CD4-positive, CD25-positive, alpha-beta regulatory T cell (primary cell): ENCODE measurements at regions not wholly inside any gene's neighbourhood (a gene's known extent, or its start where the extent isn't known, plus 50 kb on each side); places are given as distances from the start of the nearest gene placed in this dataset.
A peak's percentile ranks its signal among the peaks of the same experiment; 100 is the strongest.
"Not testable (repeated sequence)": the region's sequence is repeated elsewhere in the genome, so short reads cannot be mapped to it uniquely, and the experiment has no call there.

Experiments used
- ATAC-seq, 2 donors: fragments of 150-1000 bp; cut with Tn5 transposase; one replicate each; pipeline ENCODE4 v1.10.0; 2021; ENCODE audit warnings: low read depth in 2 of 2, moderate number of reproducible peaks in 2 of 2, moderate library complexity in 1 of 2
- DNase-seq, 3 donors: peaks; one replicate each; pipeline versions ENCODE4 v3.0.0 to v3.0.0-alpha.2; 2012 to 2022; ENCODE audit warnings: mixed read lengths in 1 of 3
- H3K27ac ChIP-seq: one replicate; pipeline ENCODE4 v1.7.0; 2013; ENCODE audit warnings: mild to moderate bottlenecking, low read length; ENCODE audit not compliant: insufficient read depth, poor library complexity, severe bottlenecking
- H3K27me3 ChIP-seq: one replicate; pipeline ENCODE4 v1.7.0; 2013; ENCODE audit warnings: low read length; ENCODE audit not compliant: control insufficient read depth, insufficient read depth
- H3K36me3 ChIP-seq: one replicate; pipeline ENCODE4 v1.7.0; 2013; ENCODE audit warnings: mild to moderate bottlenecking, low read length, moderate library complexity; ENCODE audit not compliant: control insufficient read depth, insufficient read depth
- H3K4me1 ChIP-seq: 2 replicates; pipeline ENCODE4 v1.7.0; 2013; ENCODE audit warnings: mild to moderate bottlenecking, low read length; ENCODE audit not compliant: insufficient read depth, control insufficient read depth, poor library complexity, severe bottlenecking
- H3K4me3 ChIP-seq: one replicate; pipeline ENCODE4 v1.7.0; 2013; ENCODE audit warnings: low read depth, mild to moderate bottlenecking, low read length, moderate library complexity
- H3K9me3 ChIP-seq, 2 experiments: 1 replicate in 1 of 2; 2 replicates in 1 of 2; pipeline ENCODE4 v1.7.0; 2013; ENCODE audit warnings: low read length in 2 of 2, mild to moderate bottlenecking in 1 of 2, moderate library complexity in 1 of 2; ENCODE audit not compliant: control insufficient read depth in 2 of 2
- H3K27ac Mint-ChIP-seq, 3 donors: one replicate each; pipeline ENCODE4 v1.8.0; 2020 to 2022; ENCODE audit warnings: mild to moderate bottlenecking in 3 of 3, mixed read lengths in 3 of 3, moderate library complexity in 2 of 3
- H3K27me3 Mint-ChIP-seq: one replicate; pipeline ENCODE4 v1.8.0; 2022; ENCODE audit warnings: mild to moderate bottlenecking, mixed read lengths
- H3K36me3 Mint-ChIP-seq: one replicate; pipeline ENCODE4 v1.8.0; 2020; ENCODE audit warnings: mixed read lengths
- H3K4me1 Mint-ChIP-seq, 4 donors: one replicate each; pipeline ENCODE4 v1.8.0; 2020 to 2022; ENCODE audit warnings: mixed read lengths in 4 of 4, mild to moderate bottlenecking in 1 of 4
- H3K4me3 Mint-ChIP-seq, 4 donors: one replicate each; pipeline ENCODE4 v1.8.0; 2020 to 2022; ENCODE audit warnings: mild to moderate bottlenecking in 4 of 4, mixed read lengths in 4 of 4, moderate library complexity in 3 of 4
- H3K9me3 Mint-ChIP-seq, 7 donors: one replicate each; pipeline ENCODE4 v1.8.0; 2020 to 2022; ENCODE audit warnings: mixed read lengths in 7 of 7, mild to moderate bottlenecking in 3 of 7, moderate library complexity in 2 of 7

DNA sequence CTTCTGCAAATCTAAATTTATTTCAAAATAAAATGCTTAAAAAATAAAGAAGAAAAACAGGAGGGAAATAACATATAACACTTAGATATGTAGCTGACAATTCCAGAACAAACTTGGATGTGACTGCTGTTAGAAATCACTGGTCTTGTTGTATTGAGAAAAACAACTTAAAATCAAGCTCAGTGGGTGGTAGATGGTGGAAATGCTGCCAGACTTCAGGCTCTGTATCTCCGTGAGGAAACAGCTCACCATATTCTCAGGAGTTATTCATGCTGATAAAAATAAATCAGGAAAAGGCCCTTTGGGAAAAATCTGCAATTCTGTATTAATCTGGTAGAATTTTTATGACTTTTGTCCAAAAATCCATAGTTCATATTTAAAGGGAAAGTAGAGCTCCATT is 477.6 kb downstream of the RAP2B start:
- ATAC-seq (no peak), DNase-seq (no peak)
- Histone ChIP-seq H3K4me1 (no peaks in the 10 kb centered on the region), H3K27me3 (peaks cover 3% of the 10 kb centered on the region), H3K9me3 (no peaks in the 10 kb centered on the region), H3K4me3 (no peak overlapping the region), H3K27ac (no peak overlapping the region), H3K36me3 (no peaks in the 10 kb centered on the region)
- H3K27ac Mint-ChIP-seq: no peak overlapping the region
- peaks cover 15 to 50% (median 23%) of the 10 kb centered on the region in 4 donors for H3K4me1 Mint-ChIP-seq
- H3K27me3 Mint-ChIP-seq: peaks cover 5% of the 10 kb centered on the region
- H3K4me3 Mint-ChIP-seq: no peak overlapping the region
- peaks cover 4% of the 10 kb centered on the region for H3K36me3 Mint-ChIP-seq
- peaks cover 0 to 4% (median 0%) of the 10 kb centered on the region in 7 donors for H3K9me3 Mint-ChIP-seq

DNA sequence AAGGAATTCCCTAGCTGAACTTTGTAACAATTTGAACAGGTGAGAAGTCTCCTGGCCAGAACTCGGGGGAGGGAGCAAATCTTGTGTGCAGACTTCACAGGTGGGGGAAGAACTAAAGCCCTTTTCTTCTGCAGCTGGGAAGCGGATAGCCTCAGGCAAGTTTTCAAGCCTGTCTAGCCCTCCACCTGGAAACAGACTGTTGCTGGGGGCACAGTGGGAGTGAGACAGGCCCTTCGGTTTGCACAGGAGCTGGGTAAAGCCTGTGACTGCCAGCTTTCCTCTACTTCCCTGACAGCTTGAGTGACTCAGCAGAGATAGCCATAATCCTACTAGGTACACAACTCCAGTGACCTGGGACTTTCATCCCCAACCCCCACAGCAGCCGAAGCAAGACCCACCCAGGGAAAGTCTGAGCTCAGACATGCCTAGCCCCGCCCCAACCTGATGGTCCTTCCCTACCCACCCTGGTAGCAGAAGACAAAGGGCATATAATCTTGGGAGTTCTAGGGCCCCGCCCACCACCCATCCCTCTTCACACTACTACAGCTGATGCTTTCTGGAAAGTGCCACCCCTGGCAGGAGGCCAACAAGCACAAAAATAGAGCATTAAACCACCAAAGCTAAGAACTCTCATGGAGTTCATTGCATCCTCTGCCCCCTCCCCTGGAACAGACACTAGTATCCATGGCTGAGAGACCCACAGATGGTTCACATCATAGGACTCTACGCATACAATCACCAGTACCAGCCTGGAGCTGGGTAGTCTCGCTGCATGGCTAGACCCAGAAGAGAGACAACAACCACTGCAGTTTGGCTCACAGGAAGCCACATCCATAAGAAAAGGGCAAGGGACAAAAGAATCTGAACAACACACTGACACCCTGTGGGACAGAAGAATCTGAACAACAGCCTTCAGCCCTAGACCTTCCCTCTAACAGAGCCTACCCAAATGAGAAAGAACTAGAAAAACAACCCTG is 479.0 kb downstream of the RAP2B start:
- peak overlapping the region; percentile 2 to 56 (median 47) for H3K27ac Mint-ChIP-seq
- Histone ChIP-seq H3K4me1 (no peaks in the 10 kb centered on the region), H3K4me3 (no peak overlapping the region), H3K27me3 (peaks cover 3% of the 10 kb centered on the region), H3K36me3 (no peaks in the 10 kb centered on the region), H3K9me3 (no peaks in the 10 kb centered on the region), H3K27ac (no peak overlapping the region)
- peaks cover 5% of the 10 kb centered on the region for H3K27me3 Mint-ChIP-seq
- H3K4me3 Mint-ChIP-seq: peak overlapping the region in 2 of 4 donors; percentile 38 to 51
- H3K9me3 Mint-ChIP-seq: peaks cover 0 to 4% (median 0%) of the 10 kb centered on the region in 7 donors
- ATAC-seq: no peak
- DNase-seq: no peak
- peaks cover 15 to 49% (median 25%) of the 10 kb centered on the region in 4 donors for H3K4me1 Mint-ChIP-seq
- H3K36me3 Mint-ChIP-seq: peaks cover 4% of the 10 kb centered on the region

DNA sequence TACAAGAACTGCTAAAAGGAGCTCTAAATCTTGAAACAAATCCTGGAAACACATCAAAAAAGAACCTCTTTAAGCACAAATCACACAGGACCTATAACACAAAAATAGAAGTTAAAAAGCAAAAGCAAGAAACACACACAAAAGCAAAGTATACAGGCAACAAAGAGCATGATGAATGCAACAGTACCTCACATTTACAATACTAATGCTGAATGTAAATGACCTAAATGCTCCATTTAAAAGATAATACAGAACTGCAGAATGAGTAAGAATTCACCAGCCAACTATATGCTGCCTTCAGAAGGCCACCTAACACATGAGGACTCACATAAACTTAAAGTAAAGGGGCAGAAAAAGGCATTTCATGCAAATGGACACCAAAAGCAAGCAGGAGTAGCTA is 478.6 kb upstream of the ARHGEF26 start:
- not testable (repeated sequence) for H3K36me3 Mint-ChIP-seq, H3K9me3 ChIP-seq, H3K27ac ChIP-seq, H3K9me3 Mint-ChIP-seq, H3K36me3 ChIP-seq, H3K27me3 ChIP-seq, ATAC-seq, H3K27me3 Mint-ChIP-seq, H3K4me3 ChIP-seq, DNase-seq, H3K4me1 ChIP-seq
- H3K27ac Mint-ChIP-seq: peak overlapping the region in 2 of 3 donors; percentile 12 to 53
- H3K4me3 Mint-ChIP-seq: peak overlapping the region in 1 of 4 donors; percentile 8
- peaks cover 15 to 49% (median 25%) of the 10 kb centered on the region in 4 donors for H3K4me1 Mint-ChIP-seq

DNA sequence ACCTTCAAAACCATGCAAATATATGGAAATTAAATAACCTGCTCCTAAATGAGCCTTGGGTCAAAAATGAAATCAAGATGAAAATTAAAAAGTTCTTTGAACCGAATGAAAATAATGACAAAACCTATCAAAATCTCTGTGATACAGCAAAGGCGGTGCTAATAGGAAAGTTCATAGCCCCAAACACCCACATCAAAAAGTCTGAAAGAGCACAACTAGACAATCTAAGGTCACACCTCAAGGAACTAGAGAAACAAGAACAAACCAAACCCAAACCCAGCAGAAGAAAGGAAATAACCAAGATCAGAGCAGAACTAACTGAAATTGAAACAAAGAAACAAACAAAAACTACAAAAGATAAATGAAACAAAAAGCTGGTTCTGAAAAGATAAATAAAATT is 477.7 kb upstream of the ARHGEF26 start:
- DNase-seq: peak in 2 of 3 donors; percentile 39 to 54
- not testable (repeated sequence) for H3K27me3 ChIP-seq, H3K4me1 ChIP-seq, H3K36me3 Mint-ChIP-seq, H3K27me3 Mint-ChIP-seq, ATAC-seq, H3K9me3 Mint-ChIP-seq, H3K27ac ChIP-seq, H3K36me3 ChIP-seq, H3K9me3 ChIP-seq
- peak overlapping the region; percentile 19 for H3K4me3 ChIP-seq
- Mint-ChIP-seq H3K27ac (peak overlapping the region in 2 of 3 donors; percentile 32 to 66), H3K4me3 (peak overlapping the region; percentile 22 to 64 (median 44)), H3K4me1 (peaks cover 15 to 49% (median 25%) of the 10 kb centered on the region in 4 donors)

DNA sequence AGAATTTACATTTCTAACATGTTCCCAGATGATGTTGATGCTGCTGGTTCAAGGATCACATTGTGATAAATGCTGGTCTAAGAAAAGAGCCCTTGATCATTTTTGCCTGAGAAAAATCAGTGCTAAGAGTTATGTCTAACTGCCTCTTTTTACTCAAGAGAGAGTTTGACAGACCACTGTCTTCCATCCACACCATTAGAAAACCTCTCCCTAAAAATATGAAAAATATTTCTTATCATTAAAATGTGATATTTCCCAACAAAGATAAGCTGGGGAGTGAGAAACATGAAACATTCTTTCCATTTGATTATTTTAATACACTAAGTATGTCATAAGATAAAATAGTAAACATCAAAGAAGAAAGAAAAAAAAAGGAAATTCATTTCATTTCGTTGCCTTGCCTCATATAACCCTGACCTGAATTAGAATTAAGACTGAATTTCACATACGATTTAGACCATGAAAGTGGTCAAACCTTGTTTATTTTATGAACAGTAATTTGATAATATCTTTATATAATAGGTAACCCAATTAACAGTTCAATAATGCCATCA is 471.8 kb upstream of the ARHGEF26 start:
- H3K27me3 Mint-ChIP-seq: no peaks in the 10 kb centered on the region
- H3K36me3 Mint-ChIP-seq: no peaks in the 10 kb centered on the region
- H3K9me3 Mint-ChIP-seq: peaks cover 0 to 3% (median 0%) of the 10 kb centered on the region in 7 donors
- no peak for DNase-seq
- ATAC-seq: no peak
- Histone ChIP-seq H3K36me3 (no peaks in the 10 kb centered on the region), H3K4me1 (no peaks in the 10 kb centered on the region), H3K9me3 (peaks cover 0 to 2% of the 10 kb centered on the region in 2 experiments), H3K4me3 (no peak overlapping the region), H3K27me3 (no peaks in the 10 kb centered on the region), H3K27ac (no peak overlapping the region)
- H3K27ac Mint-ChIP-seq: no peak overlapping the region
- H3K4me1 Mint-ChIP-seq: peaks cover 0 to 6% (median 3%) of the 10 kb centered on the region in 4 donors
- no peak overlapping the region for H3K4me3 Mint-ChIP-seq

DNA sequence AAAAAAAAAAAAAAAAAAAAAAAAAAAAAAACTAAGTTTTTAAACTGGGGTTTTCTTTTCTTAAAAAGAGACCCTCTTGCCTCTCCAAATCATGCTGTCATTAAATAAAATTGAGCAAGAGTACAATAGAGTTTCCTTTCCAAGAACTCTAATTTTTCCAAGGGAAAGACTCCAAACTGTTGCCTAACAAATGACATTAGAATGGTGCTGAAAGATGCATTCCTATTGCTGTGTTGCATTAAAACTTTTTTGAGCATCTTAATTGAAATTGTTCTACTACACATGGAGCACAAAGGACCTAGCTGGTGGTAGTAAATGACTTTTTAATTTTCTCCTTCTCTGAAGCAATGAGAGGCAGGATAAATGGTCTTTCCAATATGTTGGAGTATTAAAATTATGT is 469.1 kb upstream of the ARHGEF26 start:
- H3K4me1 ChIP-seq: no peaks in the 10 kb centered on the region
- Mint-ChIP-seq H3K36me3 (no peaks in the 10 kb centered on the region), H3K4me3 (no peak overlapping the region), H3K9me3 (peaks cover 0 to 6% (median 0%) of the 10 kb centered on the region in 7 donors), H3K4me1 (no peaks in the 10 kb centered on the region), H3K27me3 (no peaks in the 10 kb centered on the region), H3K27ac (no peak overlapping the region)
- no peak overlapping the region for H3K4me3 ChIP-seq
- H3K27me3 ChIP-seq: no peaks in the 10 kb centered on the region
- no peak for DNase-seq
- no peak for ATAC-seq
- no peak overlapping the region for H3K27ac ChIP-seq
- H3K36me3 ChIP-seq: no peaks in the 10 kb centered on the region
- peaks cover 0 to 2% of the 10 kb centered on the region in 2 experiments for H3K9me3 ChIP-seq

DNA sequence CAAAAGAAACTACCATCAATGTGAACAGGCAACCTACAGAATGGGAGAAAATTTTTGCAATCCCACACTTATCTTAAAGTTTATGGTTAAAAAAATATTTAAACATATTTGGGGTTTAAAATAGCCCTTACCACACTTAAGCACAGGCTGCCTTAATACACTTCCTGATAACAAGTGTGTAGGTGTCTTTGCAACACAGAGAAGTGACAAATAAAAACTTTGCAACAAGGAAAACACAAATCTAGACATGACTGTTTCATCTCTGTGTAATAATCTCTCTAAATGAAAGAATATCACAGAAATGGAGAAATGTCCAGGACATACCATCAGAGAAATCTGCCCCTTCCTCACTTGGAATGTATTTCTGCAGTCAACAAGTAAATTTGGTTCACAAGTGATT is 464.1 kb upstream of the ARHGEF26 start:
- no peak overlapping the region for H3K27ac ChIP-seq
- Mint-ChIP-seq H3K4me1 (no peaks in the 10 kb centered on the region), H3K4me3 (no peak overlapping the region), H3K27me3 (no peaks in the 10 kb centered on the region), H3K9me3 (peaks cover 0 to 11% (median 0%) of the 10 kb centered on the region in 7 donors), H3K27ac (no peak overlapping the region), H3K36me3 (no peaks in the 10 kb centered on the region)
- H3K4me1 ChIP-seq: no peaks in the 10 kb centered on the region
- H3K36me3 ChIP-seq: no peaks in the 10 kb centered on the region
- DNase-seq (no peak), ATAC-seq (no peak)
- no peaks in the 10 kb centered on the region for H3K27me3 ChIP-seq
- no peak overlapping the region for H3K4me3 ChIP-seq
- peaks cover 0 to 2% of the 10 kb centered on the region in 2 experiments for H3K9me3 ChIP-seq
